Epidermal melanocyte (primary cell): ENCODE measurements at regions not wholly inside any gene's neighbourhood (a gene's known extent, or its start where the extent isn't known, plus 50 kb on each side); places are given as distances from the start of the nearest gene placed in this dataset.
"Not testable (repeated sequence)": the region's sequence is repeated elsewhere in the genome, so short reads cannot be mapped to it uniquely, and the experiment has no call there.

Experiments
- DNase-seq: peaks from one replicate; pipeline ENCODE4 v3.0.0; 2011; ENCODE audit warnings: low spot score; ENCODE audit not compliant: insufficient read length

DNA sequence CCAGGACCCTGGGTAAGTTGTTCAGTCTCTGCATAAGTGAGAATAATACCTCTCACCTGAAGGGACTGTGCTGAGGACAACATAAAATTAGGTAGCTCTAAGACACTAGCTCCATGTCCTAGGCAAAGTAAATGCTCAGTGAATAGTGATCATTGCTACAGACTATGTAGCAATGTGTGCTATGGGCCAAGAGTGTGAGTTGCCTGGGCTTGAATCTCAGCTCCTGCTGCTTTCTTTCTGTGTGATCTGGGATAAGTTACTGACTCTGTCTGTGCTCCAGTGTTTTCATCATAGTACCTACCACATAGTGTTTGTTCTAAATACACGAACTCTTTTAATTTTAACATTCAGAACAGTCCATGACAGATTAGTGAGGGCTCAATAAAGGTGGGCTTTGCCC lies 81.1 kb upstream of the MFGE8 start:
- DNase-seq = no peak

DNA sequence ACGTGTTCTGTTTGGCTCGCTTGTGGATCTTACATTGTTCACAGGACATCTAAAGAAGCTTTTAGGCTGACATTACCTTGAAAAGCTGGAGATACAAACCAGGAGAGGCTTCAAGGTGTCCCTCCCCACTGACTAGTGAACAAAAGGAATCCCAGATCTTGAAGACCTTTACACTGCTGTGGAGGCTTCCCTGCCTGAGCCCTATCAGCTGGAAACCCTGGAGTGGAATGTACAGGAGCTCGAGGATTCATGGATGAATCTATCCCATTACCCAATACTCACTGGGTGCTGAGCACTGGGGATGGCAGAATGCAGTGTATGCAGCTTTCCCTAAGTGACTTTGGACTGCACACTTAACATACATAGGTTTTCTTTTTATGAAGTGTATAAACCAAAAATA lies 82.3 kb upstream of the MFGE8 start:
- DNase-seq = no peak

DNA sequence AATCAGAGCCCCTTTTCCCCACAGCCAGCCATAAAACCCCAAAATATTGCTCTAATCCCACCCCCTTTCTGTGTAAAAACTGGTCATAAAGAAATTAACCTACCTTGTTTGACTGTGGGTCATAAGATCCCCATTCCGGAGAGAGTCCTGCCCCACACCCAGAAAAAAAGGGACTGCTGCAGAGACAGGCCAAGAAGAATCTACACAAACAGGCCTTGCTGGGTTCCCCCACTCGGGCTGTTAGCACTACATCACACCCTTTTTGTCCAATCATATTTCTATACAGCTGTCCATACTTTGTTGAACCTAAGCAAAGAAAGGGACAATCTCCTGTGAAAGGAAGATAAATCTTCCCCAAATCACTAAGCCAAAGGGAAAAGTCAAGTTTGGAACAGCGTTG lies 84.4 kb upstream of the MFGE8 start:
- no peak for DNase-seq

DNA sequence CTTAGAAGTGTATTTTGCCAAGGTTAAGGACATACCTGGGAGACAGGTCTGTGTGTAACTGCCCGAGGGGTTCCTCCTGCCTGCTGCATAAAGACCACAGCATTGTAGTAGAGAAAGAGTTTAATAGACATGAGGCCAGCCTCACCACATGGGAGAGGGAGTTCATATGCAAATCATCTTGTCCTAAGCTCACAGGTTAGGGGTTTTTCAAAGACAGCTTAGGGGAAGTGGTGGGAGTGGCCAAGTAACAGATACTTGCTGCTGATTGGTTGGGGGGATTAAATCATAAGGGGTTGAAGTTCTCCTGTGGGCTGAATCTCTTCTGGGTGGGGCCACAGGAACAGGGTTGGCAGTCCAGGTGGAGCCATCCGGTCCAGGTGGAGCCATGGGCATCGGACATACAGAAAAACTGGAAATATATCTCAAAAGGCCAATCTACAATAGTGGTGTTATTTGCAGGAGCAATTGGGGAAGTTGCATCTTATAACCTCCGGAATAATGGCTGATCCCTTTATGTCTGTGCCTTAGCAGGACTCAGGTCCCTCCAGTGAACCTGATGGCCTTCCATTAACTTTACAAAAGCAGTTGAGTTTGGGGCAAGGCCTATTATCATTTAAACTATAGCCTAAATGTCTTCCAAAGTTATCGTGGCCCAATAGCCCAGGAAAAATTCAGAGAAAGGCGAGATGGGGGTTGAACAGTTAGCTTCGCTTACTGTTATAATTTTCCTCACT lies 86.0 kb upstream of the MFGE8 start:
- no peak for DNase-seq

DNA sequence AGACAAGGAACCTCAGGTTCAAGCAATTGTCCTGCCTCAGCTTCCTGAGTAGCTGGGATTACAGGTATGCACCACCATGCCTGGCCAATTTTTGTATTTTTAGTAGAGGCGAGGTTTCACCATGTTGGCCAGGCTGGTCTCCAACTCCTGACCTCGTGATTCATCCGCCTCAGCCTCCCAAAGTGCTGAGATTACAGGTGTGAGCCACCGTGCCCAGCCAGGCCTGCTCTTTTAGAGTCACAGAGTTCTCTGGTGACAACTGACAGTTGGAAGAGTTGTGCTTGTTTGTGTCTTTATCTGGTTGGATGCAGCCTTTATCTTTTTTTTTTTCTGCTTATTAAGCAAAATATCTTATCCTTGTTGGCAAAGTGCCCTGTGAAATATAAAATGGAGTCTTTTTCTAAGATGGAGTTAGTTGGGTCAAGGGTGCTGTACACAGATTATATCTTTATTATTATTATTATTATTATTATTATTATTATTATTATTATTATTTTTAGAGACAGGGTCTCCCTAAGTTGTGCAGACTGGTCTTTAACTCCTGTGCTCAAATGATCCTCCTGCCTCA lies 86.5 kb upstream of the ABHD2 start:
- DNase-seq = not testable (repeated sequence)

GRCh38 chr15:89002281-89002761 lies 85.9 kb upstream of the ABHD2 start:
- peak; percentile 64 for DNase-seq

DNA sequence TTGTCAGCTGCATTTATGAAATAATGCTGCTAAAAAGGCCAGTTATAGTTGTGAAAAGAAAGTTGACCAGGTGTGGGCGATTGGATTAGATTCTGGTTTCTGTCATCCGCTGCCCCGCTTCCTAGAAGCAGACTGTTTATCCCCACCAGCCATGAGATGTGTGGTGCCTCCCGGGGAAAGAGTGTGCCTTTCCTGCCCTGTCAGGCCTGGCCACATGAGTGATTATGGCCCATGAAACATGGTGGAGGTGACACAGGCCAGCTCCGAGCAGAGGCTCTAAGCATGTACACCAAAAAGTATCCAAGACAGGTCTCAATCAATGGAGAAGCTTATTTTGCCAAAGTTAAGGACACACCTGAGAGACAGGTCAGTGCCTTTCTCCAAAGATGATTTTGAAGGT lies 85.4 kb upstream of the ABHD2 start:
- no peak for DNase-seq

GRCh38 chr15:89003865-89004725 lies 84.2 kb upstream of the ABHD2 start:
- no peak for DNase-seq

DNA sequence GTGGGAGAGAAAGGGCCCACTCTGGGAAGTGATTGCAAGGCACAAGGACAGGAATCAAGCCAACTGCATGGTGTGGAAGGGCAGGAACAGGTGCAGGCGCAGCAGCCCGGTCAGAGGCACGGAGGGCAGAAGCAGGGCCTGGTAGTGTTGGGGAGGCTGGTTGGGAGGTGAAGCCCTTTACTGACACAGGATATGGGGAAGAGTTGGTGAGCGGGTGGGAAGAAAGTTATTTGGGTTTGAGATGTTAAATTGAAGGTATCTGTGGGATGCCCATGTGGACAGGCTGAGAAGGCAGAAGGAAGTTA lies 83.6 kb upstream of the ABHD2 start:
- no peak for DNase-seq

DNA sequence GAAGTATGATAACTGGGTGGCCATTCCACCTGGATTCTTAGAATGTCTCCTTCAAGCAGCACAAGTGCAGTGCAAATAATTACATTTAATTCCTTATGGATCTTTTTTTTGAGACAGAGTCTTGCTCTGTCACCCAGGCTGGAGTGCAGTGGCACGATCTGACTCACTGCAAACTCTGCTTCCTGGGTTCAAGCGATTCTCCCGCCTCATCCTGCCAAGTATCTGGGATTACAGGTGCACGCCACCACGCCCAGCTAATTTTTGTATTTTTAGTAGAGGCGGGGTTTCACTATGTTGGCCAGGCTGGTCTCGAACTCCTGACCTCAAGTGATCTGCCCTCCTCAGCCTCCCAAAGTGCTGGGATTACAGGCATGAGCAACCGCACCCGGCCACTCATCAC lies 80.7 kb upstream of the ABHD2 start:
- not testable (repeated sequence) for DNase-seq

DNA sequence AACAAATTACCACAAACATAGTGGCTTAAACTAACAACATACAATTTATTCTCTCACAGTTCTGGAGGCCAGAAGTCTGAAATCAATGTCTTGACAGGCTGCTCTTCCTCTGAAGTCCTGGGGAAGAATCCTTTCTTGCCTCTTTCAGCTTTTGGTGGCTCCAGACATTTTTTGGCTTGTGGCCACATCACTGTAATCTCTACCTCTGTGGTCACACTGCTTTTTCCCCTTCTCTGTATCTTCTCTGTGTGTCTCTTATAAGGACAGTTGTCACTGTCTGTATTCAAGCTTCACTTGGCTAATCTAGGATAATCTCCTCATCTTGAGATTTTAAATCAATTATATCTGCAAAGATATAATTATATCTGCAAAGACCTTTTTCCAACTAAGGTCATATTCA lies 80.3 kb upstream of the ABHD2 start:
- DNase-seq = no peak

DNA sequence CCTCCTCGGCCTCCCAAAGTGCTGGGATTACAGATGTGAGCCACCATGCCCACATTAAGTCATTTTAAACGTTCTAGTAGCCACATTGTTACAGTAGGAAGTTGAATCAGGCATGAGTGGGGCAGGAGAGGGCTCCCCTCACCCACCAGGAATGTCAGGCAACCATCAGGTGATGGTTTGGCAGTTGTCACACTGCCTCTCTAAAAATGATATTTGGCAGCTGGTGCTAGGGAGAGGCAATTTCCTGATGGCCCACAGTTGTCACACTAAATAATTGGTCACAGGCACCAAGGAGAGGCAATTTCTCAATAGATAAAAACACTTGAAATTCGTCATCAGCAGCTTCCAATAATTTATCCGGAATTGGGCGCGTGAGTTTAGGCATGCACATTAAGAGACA lies 79.2 kb upstream of the ABHD2 start:
- no peak for DNase-seq

DNA sequence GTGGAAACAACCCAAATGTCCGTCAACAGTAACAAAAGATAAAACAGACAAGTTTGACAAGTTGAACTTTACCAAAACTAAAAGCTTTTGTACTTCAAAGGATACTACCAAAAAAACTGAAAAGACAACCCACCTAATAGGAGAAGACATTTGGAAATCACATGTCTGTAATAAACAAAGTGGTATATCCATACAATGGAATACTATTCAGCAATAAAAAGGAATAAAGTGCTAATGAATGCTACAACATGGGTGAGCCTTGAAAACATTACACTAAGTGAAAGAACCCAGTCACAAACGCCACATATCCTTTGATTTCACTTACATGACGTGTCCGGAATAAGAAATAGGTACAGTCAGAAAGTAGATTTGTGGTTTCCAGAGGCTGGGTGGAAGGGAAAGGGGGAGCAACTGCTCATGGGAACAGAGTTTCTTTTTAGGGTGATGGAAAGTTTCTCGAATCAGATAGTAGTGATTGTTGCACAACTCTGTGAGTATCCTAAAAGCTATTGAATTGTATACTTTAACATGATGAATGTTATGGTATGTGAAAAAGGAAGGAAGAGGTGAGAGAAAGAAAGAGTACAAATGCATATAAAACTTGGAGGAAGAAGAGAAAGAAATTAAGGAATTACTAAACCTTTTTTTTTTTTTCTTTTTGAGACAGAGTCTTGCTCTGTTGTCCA lies 72.7 kb upstream of the ABHD2 start:
- DNase-seq = no peak

GRCh38 chr15:89016549-89017041 lies 71.7 kb upstream of the ABHD2 start:
- no peak for DNase-seq

DNA sequence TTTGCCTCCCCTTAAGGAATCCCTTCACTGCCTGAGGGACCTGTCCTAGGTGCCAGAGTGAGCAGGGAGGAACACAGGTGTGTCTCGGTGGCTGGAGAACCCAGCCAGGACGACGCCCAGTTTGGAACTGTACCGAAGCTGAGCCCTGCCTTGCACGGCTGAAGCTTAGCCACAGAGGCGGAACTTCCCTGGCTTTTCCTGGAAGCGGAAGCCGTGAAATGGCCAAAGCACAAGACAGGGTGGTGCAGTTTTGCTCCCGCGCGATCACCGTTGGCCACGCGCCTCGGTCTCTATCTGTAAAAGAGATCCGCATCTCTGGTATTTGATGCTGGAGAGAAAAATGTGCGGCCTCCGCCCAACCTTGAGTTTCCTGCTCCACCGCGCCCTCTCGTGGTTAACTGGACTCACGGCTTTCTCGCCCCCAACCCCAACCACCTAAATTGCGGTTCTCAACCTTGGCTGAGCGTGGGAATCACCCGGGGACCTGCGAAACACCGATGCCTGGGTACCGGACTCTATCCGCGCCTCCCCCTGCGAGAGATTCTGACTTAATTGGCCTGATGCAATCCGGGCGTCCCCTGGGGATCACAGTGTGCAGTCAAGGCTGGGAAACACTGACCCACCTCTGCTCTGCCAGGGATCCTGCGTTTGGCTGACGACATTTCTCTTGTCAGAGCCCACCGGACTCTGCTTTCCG lies 70.7 kb upstream of the ABHD2 start:
- peak; percentile 67 for DNase-seq

DNA sequence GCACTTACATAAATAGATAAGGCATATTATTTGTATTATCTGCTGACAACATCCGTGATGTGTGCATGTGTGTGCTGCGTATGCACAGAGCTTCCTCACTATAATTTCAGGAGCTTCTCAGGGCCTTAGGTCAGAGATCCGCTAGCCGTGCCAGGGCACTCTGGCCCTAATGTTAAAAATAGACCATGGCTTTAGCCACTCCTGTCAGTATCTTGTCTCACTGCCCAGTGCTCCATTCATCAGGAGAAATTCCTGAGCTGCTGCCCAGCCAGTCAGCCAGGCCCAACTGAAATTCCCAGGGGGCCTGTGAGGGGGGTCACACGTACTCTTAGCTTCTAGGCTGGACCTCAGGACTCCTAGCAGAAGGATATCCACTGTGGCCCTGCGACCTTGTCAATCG lies 70.0 kb upstream of the ABHD2 start:
- DNase-seq = no peak

DNA sequence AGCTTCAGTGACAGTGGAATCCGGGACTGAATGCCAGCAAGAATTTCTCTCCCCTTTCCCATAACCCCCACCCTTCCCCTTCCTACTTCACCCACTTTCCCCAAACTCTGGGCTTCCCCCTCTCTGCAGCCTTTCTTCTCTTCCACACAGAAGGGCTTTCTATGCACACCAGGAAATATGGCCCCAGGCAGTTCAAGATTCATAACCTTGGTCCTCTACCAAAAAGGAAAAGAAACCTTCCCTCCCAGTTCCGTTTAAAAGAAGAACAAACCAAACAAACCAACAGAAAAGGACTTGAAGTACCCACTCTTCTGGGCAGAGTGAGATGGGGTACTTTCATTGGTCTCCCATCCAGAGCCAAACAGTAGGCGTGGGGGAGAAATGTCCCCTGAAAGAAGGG lies 68.8 kb upstream of the ABHD2 start:
- no peak for DNase-seq

GRCh38 chr15:89021224-89021623 lies 67.0 kb upstream of the ABHD2 start:
- DNase-seq = no peak

GRCh38 chr15:89021886-89022285 lies 66.4 kb upstream of the ABHD2 start:
- DNase-seq = not testable (repeated sequence)

- no peak for DNase-seq
Measured at GRCh38 chr15:89023311-89023961, 64.8 kb upstream of the ABHD2 start.

GRCh38 chr15:89024418-89024817 lies 63.8 kb upstream of the ABHD2 start:
- DNase-seq = no peak
